Astrocyte (in vitro differentiated cells and primary cell): ENCODE measurements at regions not wholly inside any gene's neighbourhood (a gene's known extent, or its start where the extent isn't known, plus 50 kb on each side); places are given as distances from the start of the nearest gene placed in this dataset.
"Not testable (repeated sequence)": the region's sequence is repeated elsewhere in the genome, so short reads cannot be mapped to it uniquely, and the experiment has no call there.

Source experiments
- DNase-seq: peaks from one replicate; pipeline ENCODE4 v3.0.0-alpha.2; 2010; ENCODE audit warnings: low read depth
- FAIRE-seq: peaks from 2 replicates; lab custom pipeline; 2011; peaks lifted over from hg19 to GRCh38; lab: Jason Lieb, UNC
- H2AFZ ChIP-seq: 2 replicates; pipeline ENCODE4 v1.6.0; 2012; ENCODE audit warnings: low read depth, low read length, inconsistent platforms
- H3K27ac ChIP-seq: 2 replicates; pipeline ENCODE4 v1.5.1; 2011; ENCODE audit warnings: low read depth, low read length, inconsistent platforms
- H3K27me3 ChIP-seq: 2 replicates; pipeline ENCODE4 v1.6.0; 2011; ENCODE audit warnings: low read length, inconsistent platforms; ENCODE audit not compliant: insufficient read depth
- H3K36me3 ChIP-seq: 2 replicates; pipeline ENCODE4 v1.5.1; 2011; ENCODE audit warnings: low read length, inconsistent platforms; ENCODE audit not compliant: insufficient read depth
- H3K4me1 ChIP-seq: 2 replicates; pipeline ENCODE4 v1.5.1; 2011; ENCODE audit warnings: low read length, inconsistent platforms; ENCODE audit not compliant: insufficient read depth
- H3K4me2 ChIP-seq: 2 replicates; pipeline ENCODE4 v1.6.0; 2012; ENCODE audit warnings: low read length, inconsistent platforms
- H3K4me3 ChIP-seq: 2 replicates; pipeline ENCODE4 v1.5.1; 2011; ENCODE audit warnings: low read depth, mild to moderate bottlenecking, low read length, inconsistent platforms; ENCODE audit not compliant: insufficient read depth
- H3K79me2 ChIP-seq: 2 replicates; pipeline ENCODE4 v1.6.0; 2012; ENCODE audit warnings: mild to moderate bottlenecking, low read length, inconsistent platforms; ENCODE audit not compliant: insufficient read depth
- H3K9ac ChIP-seq: 2 replicates; pipeline ENCODE4 v1.6.0; 2012; ENCODE audit warnings: mild to moderate bottlenecking, low read length, inconsistent platforms
- H3K9me3 ChIP-seq: 2 replicates; pipeline ENCODE4 v1.5.1; 2012; ENCODE audit warnings: low read depth, mild to moderate bottlenecking, low read length, inconsistent platforms; ENCODE audit not compliant: insufficient read depth
- H4K20me1 ChIP-seq: 2 replicates; pipeline ENCODE4 v1.6.0; 2012; ENCODE audit warnings: low read length, inconsistent platforms; ENCODE audit not compliant: insufficient read depth
- H3K27ac Mint-ChIP-seq: one replicate; pipeline ENCODE4 v1.8.0; 2021; ENCODE audit warnings: mild to moderate bottlenecking, mixed read lengths; ENCODE audit not compliant: unreplicated experiment
- H3K27me3 Mint-ChIP-seq: one replicate; pipeline ENCODE4 v1.8.0; 2021; ENCODE audit warnings: low read depth, mixed read lengths; ENCODE audit not compliant: unreplicated experiment
- H3K36me3 Mint-ChIP-seq: one replicate; pipeline ENCODE4 v1.8.0; 2021; ENCODE audit warnings: low read depth, mixed read lengths; ENCODE audit not compliant: unreplicated experiment
- H3K4me1 Mint-ChIP-seq: one replicate; pipeline ENCODE4 v1.8.0; 2021; ENCODE audit warnings: low read depth, mixed read lengths; ENCODE audit not compliant: unreplicated experiment
- H3K4me3 Mint-ChIP-seq: one replicate; pipeline ENCODE4 v1.8.0; 2021; ENCODE audit warnings: mild to moderate bottlenecking, moderate library complexity, mixed read lengths; ENCODE audit not compliant: unreplicated experiment
- H3K9me3 Mint-ChIP-seq: one replicate; pipeline ENCODE4 v1.8.0; 2021; ENCODE audit warnings: mild to moderate bottlenecking, mixed read lengths; ENCODE audit not compliant: unreplicated experiment
- CTCF ChIP-seq: IDR thresholded peaks from 2 replicates; pipeline ENCODE4 v1.5.1; 2011; ENCODE audit warnings: low read depth, mild to moderate bottlenecking, inconsistent platforms, low read length, moderate library complexity; ENCODE audit not compliant: insufficient read depth
- EZH2 ChIP-seq: IDR thresholded peaks from 2 replicates; pipeline ENCODE4 v1.6.1; 2012; ENCODE audit warnings: mild to moderate bottlenecking, low read length, inconsistent platforms; ENCODE audit not compliant: insufficient read depth

GRCh38 chr5:50501491-50502228 lies 60.6 kb upstream of the EMB start:
- H4K20me1 ChIP-seq: no peaks in the 10 kb centered on the region

GRCh38 chr5:50513028-50513457 lies 72.0 kb upstream of the EMB start:
- H3K9ac ChIP-seq, H4K20me1 ChIP-seq, H2AFZ ChIP-seq, H3K27me3 Mint-ChIP-seq, H3K27ac ChIP-seq, H3K4me1 ChIP-seq, H3K9me3 Mint-ChIP-seq, H3K4me2 ChIP-seq, DNase-seq, H3K4me1 Mint-ChIP-seq, H3K9me3 ChIP-seq, H3K4me3 Mint-ChIP-seq, H3K79me2 ChIP-seq, H3K27ac Mint-ChIP-seq, H3K4me3 ChIP-seq, H3K27me3 ChIP-seq, H3K36me3 Mint-ChIP-seq, H3K36me3 ChIP-seq: not testable (repeated sequence)
- peak; percentile 71 for FAIRE-seq
- TF ChIP-seq CTCF: peak; percentile 10

More at GRCh38 chr5:50501491-50502228, 60.6 kb upstream of the EMB start:
- Mint-ChIP-seq H3K27me3 (peaks cover 3% of the 10 kb centered on the region), H3K36me3 (no peaks in the 10 kb centered on the region), H3K9me3 (peaks cover 8% of the 10 kb centered on the region), H3K4me1 (no peaks in the 10 kb centered on the region), H3K4me3 (no peak overlapping the region), H3K27ac (no peak overlapping the region)
- TF ChIP-seq CTCF (no peak), EZH2 (no peak)
- Histone ChIP-seq H3K4me2 (no peak overlapping the region), H3K79me2 (no peaks in the 10 kb centered on the region), H3K4me1 (no peaks in the 10 kb centered on the region), H3K27ac (no peak overlapping the region), H3K4me3 (no peak overlapping the region), H3K9ac (no peak overlapping the region), H3K36me3 (no peaks in the 10 kb centered on the region), H3K9me3 (no peaks in the 10 kb centered on the region), H2AFZ (no peak overlapping the region), H3K27me3 (no peaks in the 10 kb centered on the region)
- DNase-seq (no peak), FAIRE-seq (no peak)

- not testable (repeated sequence) for H4K20me1 ChIP-seq, H3K4me3 Mint-ChIP-seq, H3K9ac ChIP-seq, H3K36me3 Mint-ChIP-seq, H3K27ac ChIP-seq, H3K27ac Mint-ChIP-seq, H3K4me1 ChIP-seq, H3K4me3 ChIP-seq, FAIRE-seq, H3K27me3 Mint-ChIP-seq, H3K4me1 Mint-ChIP-seq, H3K36me3 ChIP-seq, H3K4me2 ChIP-seq, H3K27me3 ChIP-seq, H2AFZ ChIP-seq, DNase-seq, H3K9me3 ChIP-seq, H3K79me2 ChIP-seq, H3K9me3 Mint-ChIP-seq
Observed at GRCh38 chr5:50521060-50521459, 80.0 kb upstream of the EMB start.

- not testable (repeated sequence) for H3K4me1 Mint-ChIP-seq
Observed at GRCh38 chr5:50527514-50528060, 86.5 kb upstream of the EMB start.

More at GRCh38 chr5:50527514-50528060, 86.5 kb upstream of the EMB start:
- H3K4me2 ChIP-seq, H4K20me1 ChIP-seq, H3K9me3 ChIP-seq, H3K36me3 ChIP-seq, H3K4me3 ChIP-seq, H3K4me1 ChIP-seq, H3K27me3 ChIP-seq, H3K9ac ChIP-seq, H3K27ac ChIP-seq, H3K4me3 Mint-ChIP-seq, H3K36me3 Mint-ChIP-seq, H3K9me3 Mint-ChIP-seq, H2AFZ ChIP-seq, H3K27me3 Mint-ChIP-seq, H3K27ac Mint-ChIP-seq, H3K79me2 ChIP-seq, DNase-seq: not testable (repeated sequence)
- FAIRE-seq: peak; percentile 17
